CD4-positive, alpha-beta T cell treated with Interleukin-15 for 4 hours (primary cell): ENCODE measurements at regions not wholly inside any gene's neighbourhood (a gene's known extent, or its start where the extent isn't known, plus 50 kb on each side); places are given as distances from the start of the nearest gene placed in this dataset.

ENCODE experiments used
- DNase-seq: peaks from one replicate; pipeline ENCODE4 v3.0.0-alpha.2; 2020; ENCODE audit warnings: low spot score

- DNase-seq = no peak
Measured at GRCh38 chr10:120372917-120373316, 84.1 kb upstream of the PLPP4 start.

- DNase-seq = no peak
Measured at GRCh38 chr10:120375666-120376065, 81.4 kb upstream of the PLPP4 start.

GRCh38 chr10:120381931-120382330, 75.1 kb upstream of the PLPP4 start:
- DNase-seq = no peak

GRCh38 chr10:120382360-120382759, 74.7 kb upstream of the PLPP4 start:
- no peak for DNase-seq

- DNase-seq = no peak
Measured at GRCh38 chr10:120385992-120386391, 71.0 kb upstream of the PLPP4 start.

- DNase-seq = no peak
Measured at GRCh38 chr10:120386896-120387295, 70.1 kb upstream of the PLPP4 start.

- no peak for DNase-seq
Measured at GRCh38 chr10:120387326-120387725, 69.7 kb upstream of the PLPP4 start.

- no peak for DNase-seq
Measured at GRCh38 chr10:120392245-120392644, 64.8 kb upstream of the PLPP4 start.

GRCh38 chr10:120392671-120393079, 64.4 kb upstream of the PLPP4 start:
- DNase-seq = no peak

- no peak for DNase-seq
Measured at GRCh38 chr10:120394446-120394845, 62.6 kb upstream of the PLPP4 start.

- DNase-seq = no peak
Measured at GRCh38 chr10:120396228-120396627, 60.8 kb upstream of the PLPP4 start.

GRCh38 chr10:120398180-120398579, 58.8 kb upstream of the PLPP4 start:
- no peak for DNase-seq

GRCh38 chr10:120400601-120401000, 56.4 kb upstream of the PLPP4 start:
- no peak for DNase-seq

- no peak for DNase-seq
Measured at GRCh38 chr10:120402147-120402766, 54.8 kb upstream of the PLPP4 start.

- DNase-seq = no peak
Measured at GRCh38 chr10:120403109-120403508, 53.9 kb upstream of the PLPP4 start.

- no peak for DNase-seq
Measured at GRCh38 chr10:120406376-120406775, 50.7 kb upstream of the PLPP4 start.
